Smooth muscle cell (in vitro differentiated cells): ENCODE measurements at regions not wholly inside any gene's neighbourhood (a gene's known extent, or its start where the extent isn't known, plus 50 kb on each side); places are given as distances from the start of the nearest gene placed in this dataset.

Experiments used
- DNase-seq: peaks from one replicate; lab custom pipeline; 2025; ENCODE audit not compliant: unreplicated experiment; lab: John Stamatoyannopoulos, UW
- H2AFZ ChIP-seq: fragments of 200-600 bp; sonication (generic); 2 replicates; pipeline ENCODE4 v1.6.0; 2016; ENCODE audit warnings: antibody characterized with exemption, low read depth, mild to moderate bottlenecking
- H3F3A ChIP-seq: fragments of 200-600 bp; sonication (generic); 2 replicates; pipeline ENCODE4 v1.6.0; 2017; ENCODE audit warnings: antibody characterized with exemption, low read depth
- H3K27ac ChIP-seq: fragments of 200-600 bp; sonication (generic); 2 replicates; pipeline ENCODE4 v1.5.1; 2016; ENCODE audit warnings: low read depth, mild to moderate bottlenecking
- H3K27me3 ChIP-seq: fragments of 200-600 bp; sonication (generic); 2 replicates; pipeline ENCODE4 v1.6.1; 2016; ENCODE audit warnings: low read depth, mild to moderate bottlenecking
- H3K36me3 ChIP-seq: fragments of 200-600 bp; sonication (generic); 2 replicates; pipeline ENCODE4 v1.5.1; 2016; ENCODE audit warnings: low read depth
- H3K4me1 ChIP-seq: fragments of 200-600 bp; sonication (generic); 2 replicates; pipeline ENCODE4 v1.5.1; 2016; ENCODE audit warnings: low read depth
- H3K4me2 ChIP-seq: fragments of 200-600 bp; sonication (generic); 2 replicates; pipeline ENCODE4 v1.6.0; 2016; ENCODE audit warnings: mild to moderate bottlenecking
- H3K4me3 ChIP-seq: fragments of 200-600 bp; sonication (generic); 2 replicates; pipeline ENCODE4 v1.5.1; 2016; ENCODE audit warnings: mild to moderate bottlenecking
- H3K79me2 ChIP-seq: fragments of 200-600 bp; sonication (generic); 2 replicates; pipeline ENCODE4 v1.6.0; 2016; ENCODE audit warnings: low read depth, mild to moderate bottlenecking
- H3K9ac ChIP-seq: fragments of 200-600 bp; sonication (generic); 2 replicates; pipeline ENCODE4 v1.6.0; 2016; ENCODE audit warnings: low read depth
- H3K9me3 ChIP-seq: fragments of 200-600 bp; sonication (generic); replicated peaks from 2 replicates; pipeline ENCODE4 v1.5.1; 2016; ENCODE audit warnings: low read depth
- H4K20me1 ChIP-seq: fragments of 200-600 bp; sonication (generic); 2 replicates; pipeline ENCODE4 v1.6.0; 2016; ENCODE audit warnings: low read depth
- CTCF ChIP-seq: fragments of 200-600 bp; sonication (generic); IDR thresholded peaks from 2 replicates; pipeline ENCODE4 v1.5.1; 2017; ENCODE audit warnings: borderline replicate concordance, mild to moderate bottlenecking, antibody characterized with exemption; ENCODE audit not compliant: insufficient read depth, poor library complexity, severe bottlenecking
- WGBS: methylation state at CpG from one replicate; pipeline ENCODE4 v1.1.7; 2016; ENCODE audit warnings: low lambda C conversion rate; 5-methylcytosine and 5-hydroxymethylcytosine counted together

GRCh38 chrX:10931976-10932375 is 179.2 kb upstream of the HCCS start:
- no peaks in the 10 kb centered on the region for H3F3A ChIP-seq
- 83% methylated on average over 6 of the region's 6 CpGs for WGBS
- no peak overlapping the region for H3K4me2 ChIP-seq
- no peak overlapping the region for H3K27ac ChIP-seq
- H3K4me3 ChIP-seq, result no peak overlapping the region
- H3K4me1 ChIP-seq, result no peaks in the 10 kb centered on the region
- no peaks in the 10 kb centered on the region for H3K27me3 ChIP-seq
- no peak overlapping the region for H2AFZ ChIP-seq
- H3K9ac ChIP-seq, result no peak overlapping the region
- H3K9me3 ChIP-seq, result no peaks in the 10 kb centered on the region
- TF ChIP-seq CTCF, result no peak
- no peak for DNase-seq
- no peaks in the 10 kb centered on the region for H3K36me3 ChIP-seq
- no peaks in the 10 kb centered on the region for H3K79me2 ChIP-seq
- no peaks in the 10 kb centered on the region for H4K20me1 ChIP-seq

- Histone ChIP-seq H3F3A (no peaks in the 10 kb centered on the region), H3K4me3 (no peak overlapping the region), H3K27me3 (no peaks in the 10 kb centered on the region), H4K20me1 (no peaks in the 10 kb centered on the region), H2AFZ (no peak overlapping the region), H3K9me3 (no peaks in the 10 kb centered on the region), H3K27ac (no peak overlapping the region), H3K9ac (no peak overlapping the region), H3K4me2 (no peak overlapping the region), H3K79me2 (no peaks in the 10 kb centered on the region), H3K36me3 (no peaks in the 10 kb centered on the region), H3K4me1 (no peaks in the 10 kb centered on the region)
- no peak for DNase-seq
- WGBS, result 62% methylated on average over 2 of the region's 2 CpGs
- TF ChIP-seq CTCF, result no peak
These were observed 178.2 kb upstream of the HCCS start for GRCh38 chrX:10932842-10933440.

GRCh38 chrX:10935501-10935900 is 175.6 kb upstream of the HCCS start:
- no peak overlapping the region for H3K4me2 ChIP-seq
- H3K4me3 ChIP-seq, result no peak overlapping the region
- WGBS, result 78% methylated on average over 3 of the region's 3 CpGs
- no peak overlapping the region for H3K27ac ChIP-seq
- no peak overlapping the region for H2AFZ ChIP-seq
- no peak overlapping the region for H3K9ac ChIP-seq
- H3K9me3 ChIP-seq, result no peaks in the 10 kb centered on the region
- no peaks in the 10 kb centered on the region for H3F3A ChIP-seq
- no peaks in the 10 kb centered on the region for H3K27me3 ChIP-seq
- no peaks in the 10 kb centered on the region for H4K20me1 ChIP-seq
- no peaks in the 10 kb centered on the region for H3K4me1 ChIP-seq
- H3K36me3 ChIP-seq, result no peaks in the 10 kb centered on the region
- H3K79me2 ChIP-seq, result no peaks in the 10 kb centered on the region
- no peak for TF ChIP-seq CTCF
- no peak for DNase-seq

- no peaks in the 10 kb centered on the region for H3K79me2 ChIP-seq
- H4K20me1 ChIP-seq, result no peaks in the 10 kb centered on the region
- H3K27me3 ChIP-seq, result no peaks in the 10 kb centered on the region
- no peak for DNase-seq
- no peak overlapping the region for H3K4me3 ChIP-seq
- no peak overlapping the region for H2AFZ ChIP-seq
- H3K4me1 ChIP-seq, result no peaks in the 10 kb centered on the region
- TF ChIP-seq CTCF, result no peak
- no peak overlapping the region for H3K27ac ChIP-seq
- H3K9ac ChIP-seq, result no peak overlapping the region
- no peaks in the 10 kb centered on the region for H3F3A ChIP-seq
- no peaks in the 10 kb centered on the region for H3K9me3 ChIP-seq
- H3K4me2 ChIP-seq, result no peak overlapping the region
- no peaks in the 10 kb centered on the region for H3K36me3 ChIP-seq
These were observed 174.2 kb upstream of the HCCS start for GRCh38 chrX:10936976-10937375.
